Thyroid gland (tissue), 4 donors: ENCODE measurements at regions not wholly inside any gene's neighbourhood (a gene's known extent, or its start where the extent isn't known, plus 50 kb on each side); places are given as distances from the start of the nearest gene placed in this dataset.

Source experiments
- DNase-seq, 2 donors: peaks; one replicate each; pipeline ENCODE4 v3.0.0-alpha.2; 2019
- H3K27ac ChIP-seq, 3 donors: fragments of 200-600 bp; sonication (generic); 1 replicate in 2 of 3; 2 replicates in 1 of 3; pipeline ENCODE4 v1.5.1; 2016 to 2019; ENCODE audit warnings: mild to moderate bottlenecking in 1 of 3, moderate library complexity in 1 of 3
- H3K27me3 ChIP-seq: fragments of 200-600 bp; sonication (generic); one replicate; pipeline ENCODE4 v1.5.1; 2019
- H3K36me3 ChIP-seq, 2 donors: fragments of 200-600 bp; sonication (generic); one replicate each; pipeline ENCODE4 v1.5.1; 2016 to 2019
- H3K4me1 ChIP-seq, 2 donors: fragments of 200-600 bp; sonication (generic); one replicate each; pipeline ENCODE4 v1.5.1; 2017 to 2019
- H3K4me3 ChIP-seq, 3 donors: fragments of 200-600 bp; sonication (generic); replicated peaks in 1 of 3; 1 replicate in 2 of 3; 2 replicates in 1 of 3; pipeline ENCODE4 v1.5.1; 2016; ENCODE audit warnings: mild to moderate bottlenecking in 1 of 3
- H3K9me3 ChIP-seq: fragments of 200-600 bp; sonication (generic); one replicate; pipeline ENCODE4 v1.5.1; 2017
- CTCF ChIP-seq, 6 experiments: fragments of 200-600 bp in 3 of 6; fragments of 450-650 bp in 3 of 6; sonication (generic) in 3 of 6; IDR thresholded peaks; one replicate each; pipeline ENCODE4 v1.5.1; 2016 to 2019; ENCODE audit warnings: antibody characterized with exemption in 6 of 6, mild to moderate bottlenecking in 2 of 6, inconsistent platforms in 1 of 6, moderate library complexity in 1 of 6
- POLR2A ChIP-seq, 2 donors: fragments of 450-650 bp; IDR thresholded peaks; one replicate each; pipeline ENCODE4 v1.6.1; 2017; ENCODE audit warnings: antibody characterized with exemption in 2 of 2, mild to moderate bottlenecking in 2 of 2, moderate library complexity in 1 of 2
- WGBS, 2 donors: methylation state at CpG; one replicate each; pipeline ENCODE4 v1.1.5; 2017; 5-methylcytosine and 5-hydroxymethylcytosine counted together
- intact Hi-C: fragments of 100-400 bp; cut with DNase I; formaldehyde crosslinking; loops from one replicate; pipeline ENCODE4 v1.15.1; 2023

GRCh38 chr3:160065282-160065681 lies 76.6 kb downstream of the IL12A start:
- Histone ChIP-seq H3K9me3 (no peaks in the 10 kb centered on the region), H3K27me3 (no peaks in the 10 kb centered on the region), H3K36me3 (no peaks in the 10 kb centered on the region), H3K4me3 (no peak overlapping the region), H3K4me1 (no peaks in the 10 kb centered on the region), H3K27ac (no peak overlapping the region)
- TF ChIP-seq POLR2A (IDR thresholded peaks at IDR 0.05) (no peak), CTCF (IDR thresholded peaks at IDR 0.05) (no peak)
- WGBS, 2 donors, result 85 to 90% methylated on average over 4 of the region's 4 CpGs
- intact Hi-C loops, result no loop called here
- no peak for DNase-seq

DNA sequence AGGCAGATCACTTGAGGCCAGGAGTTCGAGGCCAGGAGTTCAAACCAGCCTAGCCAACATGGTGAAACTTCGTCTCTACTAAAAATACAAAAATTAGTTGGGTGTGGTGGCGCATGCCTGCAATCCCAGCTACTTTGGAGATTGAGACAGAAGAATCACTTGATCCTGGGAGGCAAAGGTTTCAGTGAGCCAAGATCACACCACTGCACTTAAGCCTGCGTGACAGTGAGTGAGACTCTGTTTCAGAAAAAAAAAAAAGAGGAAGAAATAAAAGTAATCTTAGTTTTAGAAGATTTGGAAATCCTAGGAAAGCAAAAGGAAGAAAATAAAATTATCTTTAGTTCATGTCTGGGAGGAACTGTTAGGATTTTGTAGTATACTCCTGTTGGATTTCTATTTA lies 77.2 kb downstream of the IL12A start:
- H3K36me3 ChIP-seq, result no peaks in the 10 kb centered on the region
- H3K27ac ChIP-seq, result no peak overlapping the region
- TF ChIP-seq CTCF (IDR thresholded peaks at IDR 0.05) (no peak), POLR2A (IDR thresholded peaks at IDR 0.05) (no peak)
- intact Hi-C loops, result no loop called here
- H3K27me3 ChIP-seq, result no peaks in the 10 kb centered on the region
- 83 to 93% methylated on average over 4 of the region's 4 CpGs for WGBS, 2 donors
- no peak overlapping the region for H3K4me3 ChIP-seq
- no peak for DNase-seq
- no peaks in the 10 kb centered on the region for H3K9me3 ChIP-seq
- no peaks in the 10 kb centered on the region for H3K4me1 ChIP-seq

DNA sequence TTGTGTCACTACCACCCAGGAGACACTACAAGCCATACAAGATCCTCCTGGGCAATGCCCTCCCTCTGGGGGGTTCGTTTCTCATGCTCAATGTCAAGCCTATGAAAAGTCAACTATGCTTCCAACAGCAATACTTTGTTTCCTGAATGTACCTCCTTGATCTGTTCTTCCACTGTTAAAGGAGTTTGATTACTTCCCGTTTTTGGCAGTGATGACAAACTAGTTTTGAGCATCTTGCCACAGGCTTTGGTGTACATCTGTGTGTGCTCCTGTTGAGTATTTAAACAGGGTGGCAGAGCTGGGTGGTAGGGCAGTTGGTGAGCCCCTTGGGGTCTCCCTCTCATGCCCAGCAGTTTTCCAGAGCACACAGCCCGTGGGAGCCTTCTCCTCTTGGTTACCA lies 81.4 kb downstream of the IL12A start:
- 46 to 53% methylated on average over 3 of the region's 3 CpGs for WGBS, 2 donors
- Histone ChIP-seq H3K36me3 (no peaks in the 10 kb centered on the region), H3K4me3 (no peak overlapping the region), H3K27me3 (no peaks in the 10 kb centered on the region), H3K4me1 (no peaks in the 10 kb centered on the region), H3K27ac (no peak overlapping the region), H3K9me3 (no peaks in the 10 kb centered on the region)
- DNase-seq, result no peak
- intact Hi-C loops, result no loop called here
- no peak for TF ChIP-seq CTCF (IDR thresholded peaks at IDR 0.05)
- TF ChIP-seq POLR2A (IDR thresholded peaks at IDR 0.05), result no peak

GRCh38 chr3:160076519-160076918 lies 87.9 kb downstream of the IL12A start:
- Histone ChIP-seq H3K4me3 (no peak overlapping the region), H3K9me3 (no peaks in the 10 kb centered on the region), H3K27me3 (no peaks in the 10 kb centered on the region), H3K36me3 (no peaks in the 10 kb centered on the region), H3K27ac (no peak overlapping the region), H3K4me1 (no peaks in the 10 kb centered on the region)
- no peak for TF ChIP-seq CTCF (IDR thresholded peaks at IDR 0.05)
- no peak for TF ChIP-seq POLR2A (IDR thresholded peaks at IDR 0.05)
- peak in 1 of 2 donors; percentile 2 for DNase-seq
- 50 to 60% methylated on average over 3 of the region's 3 CpGs for whole genome bisulfite sequencing, 2 donors
- intact Hi-C loops, result no loop called here

GRCh38 chr3:160078533-160078932 lies 89.9 kb downstream of the IL12A start:
- Histone ChIP-seq H3K36me3 (no peaks in the 10 kb centered on the region), H3K27ac (no peak overlapping the region), H3K9me3 (no peaks in the 10 kb centered on the region), H3K4me3 (no peak overlapping the region), H3K4me1 (no peaks in the 10 kb centered on the region), H3K27me3 (no peaks in the 10 kb centered on the region)
- TF ChIP-seq CTCF (IDR thresholded peaks at IDR 0.05), result no peak
- TF ChIP-seq POLR2A (IDR thresholded peaks at IDR 0.05), result no peak
- intact Hi-C loops, result no loop called here
- DNase-seq, result no peak
- 92 to 94% methylated on average over 3 of the region's 3 CpGs for WGBS, 2 donors
